ENCODE measurements at regions not wholly inside any gene's neighbourhood (a gene's known extent, or its start where the extent isn't known, plus 50 kb on each side); places are given as distances from the start of the nearest gene placed in this dataset.
"Not testable (repeated sequence)": the region's sequence is repeated elsewhere in the genome, so short reads cannot be mapped to it uniquely, and the experiment has no call there.

- Histone ChIP-seq H3K36me3 (ENCODE audit: control insufficient read depth, insufficient read depth, low read length) (no peaks in the 10 kb centered on the region), H3K4me3 (ENCODE audit: low read depth, low read length) (no peak overlapping the region), H3K4me1 (ENCODE audit: control insufficient read depth, insufficient read depth, low read length) (no peaks in the 10 kb centered on the region), H3K9ac (ENCODE audit: low read depth, low read length) (no peak overlapping the region), H3K27me3 (ENCODE audit: control insufficient read depth, insufficient read depth, low read length) (no peaks in the 10 kb centered on the region), H3K9me3 (ENCODE audit: control insufficient read depth, insufficient read depth, low read length) (peaks cover 11% of the 10 kb centered on the region)
Measured at GRCh38 chr7:41554481-41554880, 148.4 kb downstream of the INHBA start.

DNA sequence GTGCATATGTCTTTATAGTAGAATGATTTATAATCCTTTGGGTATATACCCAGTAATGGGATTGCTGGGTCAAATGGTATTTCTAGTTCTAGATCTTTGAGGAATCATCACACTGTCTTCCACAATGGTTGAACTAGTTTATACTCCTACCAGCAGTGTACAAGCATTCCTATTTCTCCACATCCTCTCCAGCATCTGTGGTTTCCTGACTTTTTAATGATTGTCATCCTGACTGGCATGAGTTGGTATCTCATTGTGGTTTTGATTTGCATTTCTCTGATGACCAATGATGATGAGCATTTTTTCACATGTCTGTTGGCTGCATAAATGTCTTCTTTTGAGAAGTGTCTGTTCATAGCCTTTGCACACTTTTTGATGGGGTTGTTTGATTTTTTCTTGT, 152.8 kb downstream of the INHBA start:
- not testable (repeated sequence) for H3K9me3 ChIP-seq (ENCODE audit: control insufficient read depth, insufficient read depth, low read length); H3K4me3 ChIP-seq (ENCODE audit: low read depth, low read length); H3K9ac ChIP-seq (ENCODE audit: low read depth, low read length); H3K4me1 ChIP-seq (ENCODE audit: control insufficient read depth, insufficient read depth, low read length); H3K36me3 ChIP-seq (ENCODE audit: control insufficient read depth, insufficient read depth, low read length); H3K27me3 ChIP-seq (ENCODE audit: control insufficient read depth, insufficient read depth, low read length)

DNA sequence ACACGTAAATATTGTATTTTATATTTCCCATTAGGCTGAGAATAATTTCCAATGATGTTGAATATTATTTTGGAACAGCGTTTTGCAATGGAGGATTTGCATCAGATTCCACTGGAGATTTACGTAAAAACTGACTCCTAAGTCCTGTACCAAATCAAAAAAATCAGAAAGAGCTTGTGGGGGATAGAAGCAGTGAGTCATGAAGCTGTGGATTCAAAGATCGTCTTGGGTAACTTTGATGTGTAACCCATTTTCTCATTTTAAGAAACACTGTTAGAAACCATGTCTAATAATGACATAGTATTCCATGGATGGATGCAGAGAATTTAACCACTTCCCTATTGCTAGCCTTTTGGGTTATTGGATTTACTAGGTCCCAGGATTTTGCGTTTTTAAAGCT, 158.6 kb downstream of the INHBA start:
- Histone ChIP-seq H3K9ac (ENCODE audit: low read depth, low read length) (no peak overlapping the region), H3K4me1 (ENCODE audit: control insufficient read depth, insufficient read depth, low read length) (peaks cover 9% of the 10 kb centered on the region), H3K27me3 (ENCODE audit: control insufficient read depth, insufficient read depth, low read length) (no peaks in the 10 kb centered on the region)

DNA sequence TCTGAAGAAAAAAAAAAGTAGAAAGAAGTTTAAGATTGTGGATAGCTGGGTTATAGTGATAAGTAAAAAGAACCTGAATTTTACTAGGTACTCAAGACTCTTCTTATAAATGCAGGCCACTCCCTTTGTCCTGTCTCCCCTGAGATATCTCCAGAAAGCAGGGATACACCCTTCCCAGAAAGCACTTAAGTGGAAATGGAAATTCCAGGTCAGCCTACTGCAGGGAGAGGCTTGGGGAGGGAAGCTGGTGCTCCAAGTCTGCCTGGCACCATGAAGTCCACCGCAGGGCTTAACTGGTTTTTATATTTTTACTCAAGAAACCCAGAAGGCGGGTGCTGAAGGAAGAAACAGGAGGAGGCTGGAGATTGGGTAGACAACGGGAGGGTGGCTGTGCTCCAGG, 162.3 kb downstream of the INHBA start:
- H3K4me3 ChIP-seq (ENCODE audit: low read depth, low read length), result no peak overlapping the region
- H3K9ac ChIP-seq (ENCODE audit: low read depth, low read length), result no peak overlapping the region
- H3K36me3 ChIP-seq (ENCODE audit: control insufficient read depth, insufficient read depth, low read length), result no peaks in the 10 kb centered on the region
- H3K9me3 ChIP-seq (ENCODE audit: control insufficient read depth, insufficient read depth, low read length), result no peaks in the 10 kb centered on the region
- no peaks in the 10 kb centered on the region for H3K27me3 ChIP-seq (ENCODE audit: control insufficient read depth, insufficient read depth, low read length)
- peaks cover 14% of the 10 kb centered on the region for H3K4me1 ChIP-seq (ENCODE audit: control insufficient read depth, insufficient read depth, low read length)

More for the DNA sequence above, 158.6 kb downstream of the INHBA start:
- H3K36me3 ChIP-seq (ENCODE audit: control insufficient read depth, insufficient read depth, low read length), result no peaks in the 10 kb centered on the region
- no peaks in the 10 kb centered on the region for H3K9me3 ChIP-seq (ENCODE audit: control insufficient read depth, insufficient read depth, low read length)
- H3K4me3 ChIP-seq (ENCODE audit: low read depth, low read length), result no peak overlapping the region

DNA sequence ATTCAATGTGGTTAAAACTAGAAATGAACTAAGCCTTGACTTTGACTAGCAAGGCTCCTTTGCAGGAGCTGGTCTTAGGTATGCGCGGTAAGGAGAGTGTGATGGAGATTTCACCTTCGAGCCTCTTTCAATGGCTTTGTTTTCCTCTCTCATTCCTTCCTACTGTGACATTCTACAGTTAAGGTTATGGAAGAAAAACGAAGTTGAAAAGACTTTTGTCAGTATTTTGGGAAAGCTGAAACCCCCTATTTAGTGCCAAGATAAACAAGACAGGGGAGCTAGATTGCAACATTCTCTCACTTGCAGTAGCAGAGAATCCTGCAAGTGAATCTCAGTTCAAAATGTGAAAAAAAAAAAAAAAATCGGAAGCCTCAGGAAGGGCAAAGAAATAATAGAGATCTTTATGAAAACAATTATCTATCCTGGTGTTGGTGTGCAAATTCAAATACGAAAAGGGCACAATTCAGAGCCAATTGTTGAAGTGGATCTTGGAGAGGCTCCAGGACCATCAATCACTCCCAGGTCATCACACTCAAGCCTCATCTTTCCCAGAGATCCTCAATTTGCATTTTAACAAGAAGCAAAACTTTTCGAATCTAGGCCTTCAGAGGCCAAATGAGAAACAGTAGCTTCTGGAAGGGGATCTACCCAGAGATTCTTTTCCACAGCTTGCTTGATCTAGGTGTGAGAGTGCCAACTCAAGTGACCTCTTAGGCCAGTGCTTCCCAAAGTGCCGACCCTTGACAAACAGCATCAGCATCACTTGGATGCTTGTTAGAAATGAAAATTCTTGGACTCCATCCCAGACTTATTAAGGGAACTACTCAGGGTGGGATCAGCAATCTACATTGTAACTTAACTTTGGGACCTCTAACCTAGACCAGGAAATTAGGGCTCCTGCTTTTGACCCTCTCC, 163.8 kb downstream of the INHBA start:
- Histone ChIP-seq H3K27me3 (ENCODE audit: control insufficient read depth, insufficient read depth, low read length) (no peaks in the 10 kb centered on the region), H3K9me3 (ENCODE audit: control insufficient read depth, insufficient read depth, low read length) (no peaks in the 10 kb centered on the region), H3K9ac (ENCODE audit: low read depth, low read length) (no peak overlapping the region), H3K4me1 (ENCODE audit: control insufficient read depth, insufficient read depth, low read length) (peaks cover 14% of the 10 kb centered on the region), H3K4me3 (ENCODE audit: low read depth, low read length) (no peak overlapping the region), H3K36me3 (ENCODE audit: control insufficient read depth, insufficient read depth, low read length) (no peaks in the 10 kb centered on the region)

- Histone ChIP-seq H3K36me3 (ENCODE audit: control insufficient read depth, insufficient read depth, low read length) (no peaks in the 10 kb centered on the region), H3K9me3 (ENCODE audit: control insufficient read depth, insufficient read depth, low read length) (no peaks in the 10 kb centered on the region), H3K27me3 (ENCODE audit: control insufficient read depth, insufficient read depth, low read length) (no peaks in the 10 kb centered on the region), H3K9ac (ENCODE audit: low read depth, low read length) (no peak overlapping the region), H3K4me1 (ENCODE audit: control insufficient read depth, insufficient read depth, low read length) (peaks cover 14% of the 10 kb centered on the region), H3K4me3 (ENCODE audit: low read depth, low read length) (no peak overlapping the region)
Measured at GRCh38 chr7:41536873-41537665, 165.8 kb downstream of the INHBA start.

DNA sequence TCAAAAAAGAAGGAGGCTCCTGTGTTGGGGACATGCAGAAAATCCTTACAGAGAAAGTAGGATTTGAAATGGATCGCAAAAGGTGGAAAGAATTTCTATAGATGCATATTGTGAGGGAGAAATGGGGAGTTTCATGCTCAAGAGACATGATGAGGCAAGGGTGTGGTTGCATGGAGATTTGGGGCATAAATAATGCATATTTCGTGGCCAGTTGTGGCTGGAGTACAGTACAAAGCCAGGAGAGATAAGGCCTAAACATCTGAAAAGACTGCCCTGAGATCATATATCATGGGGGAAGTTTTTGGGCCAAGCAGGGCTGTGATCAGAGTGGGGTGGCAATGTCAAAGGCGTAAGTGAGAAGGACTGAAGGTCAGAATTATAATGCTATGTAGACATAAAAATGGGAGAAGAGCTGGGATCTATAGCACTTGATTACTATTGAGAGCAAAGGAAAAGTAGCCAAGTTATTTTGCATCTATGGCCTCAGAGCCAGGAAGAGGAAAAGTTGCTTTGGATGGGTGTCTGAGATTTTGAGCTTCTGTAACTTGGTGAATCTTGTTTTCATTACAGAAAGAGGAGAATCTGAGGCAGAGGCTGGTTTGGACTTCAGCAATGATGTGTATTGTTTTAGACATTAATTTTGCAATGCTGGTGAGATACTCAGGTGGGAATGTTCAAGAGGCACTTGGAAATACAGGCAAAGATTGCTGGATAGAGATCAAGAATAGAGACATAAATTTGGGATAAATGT, 166.6 kb downstream of the INHBA start:
- no peaks in the 10 kb centered on the region for H3K27me3 ChIP-seq (ENCODE audit: control insufficient read depth, insufficient read depth, low read length)
- H3K9me3 ChIP-seq (ENCODE audit: control insufficient read depth, insufficient read depth, low read length), result no peaks in the 10 kb centered on the region
- H3K4me3 ChIP-seq (ENCODE audit: low read depth, low read length), result no peak overlapping the region
- peaks cover 14% of the 10 kb centered on the region for H3K4me1 ChIP-seq (ENCODE audit: control insufficient read depth, insufficient read depth, low read length)
- no peaks in the 10 kb centered on the region for H3K36me3 ChIP-seq (ENCODE audit: control insufficient read depth, insufficient read depth, low read length)
- H3K9ac ChIP-seq (ENCODE audit: low read depth, low read length), result no peak overlapping the region

DNA sequence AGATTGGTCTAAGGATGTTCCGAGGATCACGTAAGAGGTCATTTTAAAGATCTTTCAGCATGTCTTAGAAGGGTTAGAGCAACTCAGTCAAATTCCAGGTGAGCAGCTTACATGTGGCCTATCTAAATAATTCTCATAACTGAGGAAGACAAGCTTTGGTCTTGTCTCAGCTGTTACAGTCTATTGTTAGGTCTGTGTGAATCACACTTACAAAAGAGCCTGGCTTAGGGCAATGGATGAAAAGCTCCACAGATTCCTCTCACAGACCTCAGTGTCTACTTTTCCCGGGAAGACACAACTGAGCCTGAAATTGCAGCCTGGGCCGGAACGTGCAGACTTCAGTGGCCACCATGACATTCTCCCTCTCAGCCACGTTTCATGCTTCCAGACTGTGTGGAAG, 173.1 kb downstream of the INHBA start:
- Histone ChIP-seq H3K4me3 (ENCODE audit: low read depth, low read length) (no peak overlapping the region), H3K9ac (ENCODE audit: low read depth, low read length) (no peak overlapping the region), H3K27me3 (ENCODE audit: control insufficient read depth, insufficient read depth, low read length) (no peaks in the 10 kb centered on the region), H3K4me1 (ENCODE audit: control insufficient read depth, insufficient read depth, low read length) (no peaks in the 10 kb centered on the region), H3K36me3 (ENCODE audit: control insufficient read depth, insufficient read depth, low read length) (no peaks in the 10 kb centered on the region), H3K9me3 (ENCODE audit: control insufficient read depth, insufficient read depth, low read length) (no peaks in the 10 kb centered on the region)

DNA sequence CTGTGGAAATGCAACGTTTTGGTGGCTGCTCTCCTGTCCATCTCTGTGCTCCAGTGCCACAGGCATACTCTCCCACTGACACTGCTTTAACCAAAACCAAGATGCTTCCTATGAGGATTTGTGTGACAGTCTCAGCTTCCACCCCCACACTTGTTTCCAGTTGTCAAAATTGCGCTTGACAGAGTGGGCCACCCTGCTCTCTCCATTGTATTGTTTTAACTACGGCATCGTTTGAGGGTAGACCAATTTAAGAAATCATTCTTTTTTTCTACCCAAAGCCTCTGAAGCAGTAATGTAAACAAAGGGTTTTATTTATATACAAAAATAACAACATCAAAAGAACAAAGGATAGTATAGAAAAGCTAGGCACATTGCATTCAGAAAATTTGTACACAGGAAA, 178.0 kb downstream of the INHBA start:
- H3K4me3 ChIP-seq (ENCODE audit: low read depth, low read length), result no peak overlapping the region
- peaks cover 9% of the 10 kb centered on the region for H3K9me3 ChIP-seq (ENCODE audit: control insufficient read depth, insufficient read depth, low read length)
- no peak overlapping the region for H3K9ac ChIP-seq (ENCODE audit: low read depth, low read length)
- H3K4me1 ChIP-seq (ENCODE audit: control insufficient read depth, insufficient read depth, low read length), result no peaks in the 10 kb centered on the region
- H3K36me3 ChIP-seq (ENCODE audit: control insufficient read depth, insufficient read depth, low read length), result no peaks in the 10 kb centered on the region
- H3K27me3 ChIP-seq (ENCODE audit: control insufficient read depth, insufficient read depth, low read length), result no peaks in the 10 kb centered on the region

GRCh38 chr7:41520445-41520844, 182.4 kb downstream of the INHBA start:
- Histone ChIP-seq H3K9ac (ENCODE audit: low read depth, low read length) (no peak overlapping the region), H3K4me1 (ENCODE audit: control insufficient read depth, insufficient read depth, low read length) (no peaks in the 10 kb centered on the region), H3K27me3 (ENCODE audit: control insufficient read depth, insufficient read depth, low read length) (no peaks in the 10 kb centered on the region), H3K36me3 (ENCODE audit: control insufficient read depth, insufficient read depth, low read length) (no peaks in the 10 kb centered on the region), H3K9me3 (ENCODE audit: control insufficient read depth, insufficient read depth, low read length) (peaks cover 9% of the 10 kb centered on the region), H3K4me3 (ENCODE audit: low read depth, low read length) (no peak overlapping the region)

DNA sequence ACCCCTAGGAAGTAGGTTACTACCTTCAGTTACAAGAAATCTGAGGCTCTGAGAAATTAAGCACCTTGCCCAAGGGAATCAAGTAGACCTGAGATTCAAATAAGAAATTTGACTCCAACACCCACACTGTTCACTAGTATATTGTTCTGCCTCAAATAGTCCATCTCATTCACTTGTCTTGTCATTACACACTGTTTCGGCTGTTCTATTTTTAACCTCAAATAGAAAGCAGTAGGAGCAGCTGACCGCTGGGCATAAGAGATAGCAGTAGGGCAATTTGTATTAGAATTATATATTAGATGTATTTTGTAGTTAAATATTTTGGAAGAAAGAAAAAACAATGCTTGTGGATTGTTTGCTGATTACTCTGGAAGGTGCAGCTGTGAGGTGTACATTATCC, 185.1 kb downstream of the INHBA start:
- Histone ChIP-seq H3K9me3 (ENCODE audit: control insufficient read depth, insufficient read depth, low read length) (peaks cover 4% of the 10 kb centered on the region), H3K36me3 (ENCODE audit: control insufficient read depth, insufficient read depth, low read length) (no peaks in the 10 kb centered on the region), H3K4me3 (ENCODE audit: low read depth, low read length) (no peak overlapping the region), H3K27me3 (ENCODE audit: control insufficient read depth, insufficient read depth, low read length) (no peaks in the 10 kb centered on the region), H3K9ac (ENCODE audit: low read depth, low read length) (no peak overlapping the region), H3K4me1 (ENCODE audit: control insufficient read depth, insufficient read depth, low read length) (no peaks in the 10 kb centered on the region)
